Fibroblast of lung (primary cell): ENCODE measurements at regions not wholly inside any gene's neighbourhood (a gene's known extent, or its start where the extent isn't known, plus 50 kb on each side); places are given as distances from the start of the nearest gene placed in this dataset.

Experiments used
- DNase-seq, 2 donors: peaks; one replicate each; pipeline versions ENCODE4 v3.0.0 to v3.0.0-alpha.2; 2010; ENCODE audit warnings: low read depth in 2 of 2
- H2AFZ ChIP-seq: 2 replicates; pipeline ENCODE4 v1.5.1; 2012; ENCODE audit warnings: low read length, control low read depth, inconsistent platforms
- H3K27ac ChIP-seq: 2 replicates; pipeline ENCODE4 v1.5.1; 2011; ENCODE audit warnings: low read length, control low read depth; ENCODE audit not compliant: insufficient read depth
- H3K27me3 ChIP-seq: 2 replicates; pipeline ENCODE4 v1.5.1; 2011; ENCODE audit warnings: mild to moderate bottlenecking, low read length; ENCODE audit not compliant: control insufficient read depth, insufficient read depth
- H3K36me3 ChIP-seq: 2 replicates; pipeline ENCODE4 v1.5.1; 2011; ENCODE audit warnings: low read length; ENCODE audit not compliant: control insufficient read depth, insufficient read depth
- H3K4me1 ChIP-seq: 2 replicates; pipeline ENCODE4 v1.5.1; 2011; ENCODE audit warnings: low read length; ENCODE audit not compliant: control insufficient read depth, insufficient read depth; ENCODE audit errors: extremely low read depth
- H3K4me2 ChIP-seq: 2 replicates; pipeline ENCODE4 v1.5.1; 2011; ENCODE audit warnings: low read length, control low read depth; ENCODE audit not compliant: insufficient read depth; ENCODE audit errors: extremely low read depth
- H3K4me3 ChIP-seq, 4 experiments: fragments of 200-600 bp in 1 of 4; sonication (generic) in 1 of 4; replicated peaks in 1 of 4; 2 replicates each; pipeline ENCODE4 v1.5.1; 2011 to 2016; ENCODE audit warnings: low read length in 4 of 4, low read depth in 3 of 4, mild to moderate bottlenecking in 3 of 4, control low read depth in 2 of 4, inconsistent platforms in 1 of 4, mixed read lengths in 1 of 4; ENCODE audit not compliant: insufficient read depth in 1 of 4; ENCODE audit errors: control extremely low read depth in 1 of 4
- H3K79me2 ChIP-seq: 2 replicates; pipeline ENCODE4 v1.5.1; 2012; ENCODE audit warnings: mild to moderate bottlenecking, low read length, inconsistent platforms; ENCODE audit not compliant: control insufficient read depth, insufficient read depth
- H3K9ac ChIP-seq: 2 replicates; pipeline ENCODE4 v1.5.1; 2011; ENCODE audit warnings: mild to moderate bottlenecking, low read length, control low read depth; ENCODE audit not compliant: insufficient read depth
- H3K9me3 ChIP-seq: 2 replicates; pipeline ENCODE4 v1.5.1; 2012; ENCODE audit warnings: low read depth, low read length; ENCODE audit not compliant: control insufficient read depth, insufficient read depth
- H4K20me1 ChIP-seq: 2 replicates; pipeline ENCODE4 v1.5.1; 2011; ENCODE audit warnings: low read length; ENCODE audit not compliant: control insufficient read depth, insufficient read depth; ENCODE audit errors: extremely low read depth
- CTCF ChIP-seq, 2 donors: IDR thresholded peaks in 1 of 2; conservative IDR thresholded peaks in 1 of 2; 1 replicate in 1 of 2; 2 replicates in 1 of 2; pipeline ENCODE4 v1.5.1; 2011 to 2012; ENCODE audit warnings: low read length in 2 of 2, control low read depth in 1 of 2, inconsistent platforms in 1 of 2, low read depth in 1 of 2, mild to moderate bottlenecking in 1 of 2
- EZH2 ChIP-seq: IDR thresholded peaks from 2 replicates; pipeline ENCODE4 v1.5.1; 2012; ENCODE audit warnings: low read length, control low read depth, mild to moderate bottlenecking; ENCODE audit errors: missing control alignments

GRCh38 chr7:53418834-53419482, 383.5 kb downstream of the POM121L12 start:
- DNase-seq = no peak
- no peaks in the 10 kb centered on the region for H4K20me1 ChIP-seq
- H2AFZ ChIP-seq = no peak overlapping the region
- no peaks in the 10 kb centered on the region for H3K79me2 ChIP-seq
- H3K4me1 ChIP-seq = no peaks in the 10 kb centered on the region
- no peaks in the 10 kb centered on the region for H3K36me3 ChIP-seq
- H3K27me3 ChIP-seq = no peaks in the 10 kb centered on the region
- H3K27ac ChIP-seq = no peak overlapping the region
- H3K9me3 ChIP-seq = no peaks in the 10 kb centered on the region
- H3K4me3 ChIP-seq = no peak overlapping the region
- H3K4me2 ChIP-seq = no peak overlapping the region
- no peak for TF ChIP-seq EZH2
- TF ChIP-seq CTCF (conservative IDR thresholded peaks at IDR 0.05 in 1 of 2, IDR thresholded peaks at IDR 0.05 in 1 of 2; ENCODE audit: low read depth in 1 of 2, low read length in 2 of 2) = no peak
- no peak overlapping the region for H3K9ac ChIP-seq

- Histone ChIP-seq H3K27ac (no peak overlapping the region), H4K20me1 (no peaks in the 10 kb centered on the region), H3K4me2 (no peak overlapping the region), H3K79me2 (no peaks in the 10 kb centered on the region), H3K36me3 (no peaks in the 10 kb centered on the region), H3K4me1 (no peaks in the 10 kb centered on the region), H3K4me3 (no peak overlapping the region), H3K9ac (no peak overlapping the region), H2AFZ (no peak overlapping the region), H3K9me3 (no peaks in the 10 kb centered on the region), H3K27me3 (no peaks in the 10 kb centered on the region)
- TF ChIP-seq CTCF (conservative IDR thresholded peaks at IDR 0.05 in 1 of 2, IDR thresholded peaks at IDR 0.05 in 1 of 2; ENCODE audit: low read depth in 1 of 2, low read length in 2 of 2) (no peak), EZH2 (no peak)
- no peak for DNase-seq
Observed at GRCh38 chr7:53420550-53420949, 385.1 kb downstream of the POM121L12 start.

- Histone ChIP-seq H4K20me1 (no peaks in the 10 kb centered on the region), H3K4me3 (no peak overlapping the region), H3K27ac (no peak overlapping the region), H3K27me3 (no peaks in the 10 kb centered on the region), H3K4me1 (no peaks in the 10 kb centered on the region), H3K9me3 (no peaks in the 10 kb centered on the region), H3K79me2 (no peaks in the 10 kb centered on the region), H2AFZ (no peak overlapping the region), H3K36me3 (no peaks in the 10 kb centered on the region), H3K9ac (no peak overlapping the region), H3K4me2 (no peak overlapping the region)
- no peak for DNase-seq
- TF ChIP-seq EZH2 = no peak
- no peak for TF ChIP-seq CTCF (conservative IDR thresholded peaks at IDR 0.05 in 1 of 2, IDR thresholded peaks at IDR 0.05 in 1 of 2; ENCODE audit: low read depth in 1 of 2, low read length in 2 of 2)
Observed at GRCh38 chr7:53422291-53422690, 386.9 kb downstream of the POM121L12 start.
